ENCODE measurements at regions not wholly inside any gene's neighbourhood (a gene's known extent, or its start where the extent isn't known, plus 50 kb on each side); places are given as distances from the start of the nearest gene placed in this dataset.

GRCh38 chr12:4039931-4040330, 166.7 kb upstream of the PARP11 start:
- H3K9me3 ChIP-seq (ENCODE audit: control insufficient read depth, insufficient read depth, low read length), result no peaks in the 10 kb centered on the region
- no peak overlapping the region for H3K4me3 ChIP-seq (ENCODE audit: low read depth, low read length)
- CTCF ChIA-PET, result interaction anchor here (2.0 to 9.2 kb wide), 4 partner anchors 13 to 237 kb away, joined by 8 to 170 read pairs (median 122); no protein-coding TSS in a partner anchor
- POLR2A ChIA-PET, result no interaction called here
- H3K27ac ChIP-seq (ENCODE audit: low read depth, low read length), result no peak overlapping the region
- peaks cover 19% of the 10 kb centered on the region for H3K27me3 ChIP-seq (ENCODE audit: control insufficient read depth, insufficient read depth, low read length)
- no peak for DNase-seq (ENCODE audit: low read depth, low spot score)
- TF ChIP-seq CTCF (IDR thresholded peaks at IDR 0.05; ENCODE audit: low read depth, low read length), result no peak

- POLR2A ChIA-PET, result interaction anchor here (1.1 kb wide), 1 partner anchor 239 kb away, joined by 3 read pairs; no protein-coding TSS in a partner anchor
- Histone ChIP-seq H3K9me3 (ENCODE audit: control insufficient read depth, insufficient read depth, low read length) (no peaks in the 10 kb centered on the region), H3K27me3 (ENCODE audit: control insufficient read depth, insufficient read depth, low read length) (peaks cover 15% of the 10 kb centered on the region), H3K4me3 (ENCODE audit: low read depth, low read length) (no peak overlapping the region), H3K27ac (ENCODE audit: low read depth, low read length) (no peak overlapping the region)
- no peak for DNase-seq (ENCODE audit: low read depth, low spot score)
- peak; percentile 76 for TF ChIP-seq CTCF (IDR thresholded peaks at IDR 0.05; ENCODE audit: low read depth, low read length)
- CTCF ChIA-PET, result interaction anchor here (0.6 to 9.2 kb wide), 23 partner anchors 11 to 739 kb away, joined by 3 to 170 read pairs (median 3); partner anchors contain the start of gene PARP11
These were observed 164.6 kb upstream of the PARP11 start for GRCh38 chr12:4037747-4038312.

- Histone ChIP-seq H3K4me3 (ENCODE audit: low read depth, low read length) (no peak overlapping the region), H3K9me3 (ENCODE audit: control insufficient read depth, insufficient read depth, low read length) (peaks cover 5% of the 10 kb centered on the region), H3K27ac (ENCODE audit: low read depth, low read length) (no peak overlapping the region), H3K27me3 (ENCODE audit: control insufficient read depth, insufficient read depth, low read length) (peaks cover 12% of the 10 kb centered on the region)
- ChIA-PET POLR2A (no interaction called here), CTCF (interaction anchor here (0.7 to 9.2 kb wide), 11 partner anchors 19 to 272 kb away, joined by 3 to 170 read pairs (median 3); no protein-coding TSS in a partner anchor)
- no peak for DNase-seq (ENCODE audit: low read depth, low spot score)
- no peak for TF ChIP-seq CTCF (IDR thresholded peaks at IDR 0.05; ENCODE audit: low read depth, low read length)
These were observed 163.6 kb upstream of the PARP11 start for GRCh38 chr12:4036671-4037271.

GRCh38 chr12:4034921-4035320, 161.7 kb upstream of the PARP11 start:
- ChIA-PET POLR2A (no interaction called here), CTCF (interaction anchor here (1.4 to 9.2 kb wide), 3 partner anchors 39 to 151 kb away, joined by 4 to 170 read pairs (median 156); no protein-coding TSS in a partner anchor)
- Histone ChIP-seq H3K9me3 (ENCODE audit: control insufficient read depth, insufficient read depth, low read length) (peaks cover 16% of the 10 kb centered on the region), H3K4me3 (ENCODE audit: low read depth, low read length) (no peak overlapping the region), H3K27me3 (ENCODE audit: control insufficient read depth, insufficient read depth, low read length) (peaks cover 10% of the 10 kb centered on the region), H3K27ac (ENCODE audit: low read depth, low read length) (no peak overlapping the region)
- DNase-seq (ENCODE audit: low read depth, low spot score), result peak; percentile 34
- no peak for TF ChIP-seq CTCF (IDR thresholded peaks at IDR 0.05; ENCODE audit: low read depth, low read length)

Data from AG04450 (cell line).